WTC11 (cell line): ENCODE measurements at regions not wholly inside any gene's neighbourhood (a gene's known extent, or its start where the extent isn't known, plus 50 kb on each side); places are given as distances from the start of the nearest gene placed in this dataset.

Experiments used
- ATAC-seq: fragments of 200-7000 bp; cut with Tn5 transposase; 2 replicates; pipeline ENCODE4 v1.10.0; 2021; ENCODE audit warnings: mild to moderate bottlenecking, moderate library complexity
- CTCF ChIA-PET: fragments of 300-600 bp; sonication (Branson Sonifier 250); formaldehyde crosslinking; loops from one replicate; lab custom pipeline; 2021; ENCODE audit warnings: antibody characterized with exemption; lab: Charles Lee
- POLR2A ChIA-PET: fragments of 350-600 bp; sonication (Branson Sonifier 250); formaldehyde crosslinking; loops from one replicate; lab custom pipeline; 2021; ENCODE audit warnings: antibody characterized with exemption; lab: Charles Lee
- DNase-seq: peaks from one replicate; pipeline ENCODE4 v3.0.0; 2021; ENCODE audit warnings: low spot score
- H3K27ac Mint-ChIP-seq: 2 replicates; pipeline ENCODE4 v1.8.0; 2021; ENCODE audit warnings: mixed read lengths
- H3K27me3 Mint-ChIP-seq: 2 replicates; pipeline ENCODE4 v1.8.0; 2021; ENCODE audit warnings: low read depth, mild to moderate bottlenecking, moderate library complexity, mixed read lengths
- H3K36me3 Mint-ChIP-seq: 2 replicates; pipeline ENCODE4 v1.8.0; 2021; ENCODE audit warnings: mixed read lengths
- H3K4me1 Mint-ChIP-seq: 2 replicates; pipeline ENCODE4 v1.8.0; 2022; ENCODE audit warnings: mixed read lengths
- H3K4me3 Mint-ChIP-seq: 2 replicates; pipeline ENCODE4 v1.8.0; 2021; ENCODE audit warnings: mild to moderate bottlenecking, moderate library complexity, mixed read lengths
- H3K9me3 Mint-ChIP-seq: 2 replicates; pipeline ENCODE4 v1.8.0; 2021; ENCODE audit warnings: mixed read lengths
- ATF2 ChIP-seq: sonication (generic); formaldehyde crosslinking; IDR thresholded peaks from 2 replicates; pipeline ENCODE4 v1.8.1; 2022; ENCODE audit warnings: low read depth, missing genetic modification reagents, borderline replicate concordance
- ATF3 ChIP-seq: sonication (generic); formaldehyde crosslinking; conservative IDR thresholded peaks from 2 replicates; pipeline ENCODE4 v1.8.1; 2022; ENCODE audit warnings: mild to moderate bottlenecking, missing genetic modification reagents
- ELF4 ChIP-seq: sonication (generic); formaldehyde crosslinking; IDR thresholded peaks from 2 replicates; pipeline ENCODE4 v1.8.1; 2022; ENCODE audit warnings: low read depth, mild to moderate bottlenecking, moderate library complexity, missing genetic modification reagents
- GABPB1 ChIP-seq: sonication (generic); formaldehyde crosslinking; IDR thresholded peaks from 2 replicates; pipeline ENCODE4 v1.8.1; 2023; ENCODE audit warnings: mild to moderate bottlenecking, missing genetic modification reagents
- GRHL2 ChIP-seq: fragments of 250-450 bp; sonication (Bioruptor Pico); IDR thresholded peaks from 2 replicates; pipeline ENCODE4 v1.8.0; 2022; ENCODE audit warnings: mild to moderate bottlenecking, moderate library complexity; ENCODE audit not compliant: insufficient replicate concordance, severe bottlenecking
- HMGA2 ChIP-seq: fragments of 250-450 bp; sonication (Bioruptor Pico); IDR thresholded peaks from 2 replicates; pipeline ENCODE4 v1.4.0; 2021; ENCODE audit warnings: mild to moderate bottlenecking, moderate library complexity
- HMGXB4 ChIP-seq: sonication (generic); formaldehyde crosslinking; IDR thresholded peaks from 2 replicates; pipeline ENCODE4 v1.8.1; 2023; ENCODE audit warnings: mild to moderate bottlenecking, moderate library complexity, missing genetic modification reagents
- KAT7 ChIP-seq: sonication (generic); formaldehyde crosslinking; IDR thresholded peaks from 2 replicates; pipeline ENCODE4 v1.8.1; 2023; ENCODE audit warnings: missing genetic modification reagents, mild to moderate bottlenecking, borderline replicate concordance
- NFATC4 ChIP-seq: fragments of 250-450 bp; sonication (Bioruptor Pico); IDR thresholded peaks from 2 replicates; pipeline ENCODE4 v1.9.0; 2021; ENCODE audit warnings: mild to moderate bottlenecking
- NR1H2 ChIP-seq: sonication (generic); formaldehyde crosslinking; IDR thresholded peaks from 2 replicates; pipeline ENCODE4 v1.9.0; 2021; ENCODE audit warnings: mild to moderate bottlenecking, moderate library complexity, missing genetic modification reagents
- OVOL2 ChIP-seq: fragments of 250-450 bp; sonication (Bioruptor Pico); IDR thresholded peaks from 2 replicates; pipeline ENCODE4 v1.9.0; 2021; ENCODE audit warnings: mild to moderate bottlenecking, borderline replicate concordance
- PRDM15 ChIP-seq: sonication (generic); formaldehyde crosslinking; IDR thresholded peaks from 2 replicates; pipeline ENCODE4 v1.8.0; 2022; ENCODE audit warnings: missing genetic modification reagents
- STAT6 ChIP-seq: sonication (generic); formaldehyde crosslinking; conservative IDR thresholded peaks from 2 replicates; pipeline ENCODE4 v1.8.1; 2023; ENCODE audit warnings: mild to moderate bottlenecking, low read depth, missing genetic modification reagents, moderate library complexity
- TEAD4 ChIP-seq: sonication (generic); formaldehyde crosslinking; IDR thresholded peaks from 2 replicates; pipeline ENCODE4 v1.8.0; 2022; ENCODE audit warnings: mild to moderate bottlenecking, missing genetic modification reagents
- TP53 ChIP-seq: sonication (generic); formaldehyde crosslinking; IDR thresholded peaks from 2 replicates; pipeline ENCODE4 v1.8.1; 2023; ENCODE audit warnings: mild to moderate bottlenecking, missing genetic modification reagents
- USF2 ChIP-seq: sonication (generic); formaldehyde crosslinking; IDR thresholded peaks from 2 replicates; pipeline ENCODE4 v1.8.1; 2023; ENCODE audit warnings: mild to moderate bottlenecking, missing genetic modification reagents, moderate library complexity
- ZNF219 ChIP-seq: sonication (generic); formaldehyde crosslinking; IDR thresholded peaks from 2 replicates; pipeline ENCODE4 v1.8.0; 2023; ENCODE audit warnings: missing genetic modification reagents, mild to moderate bottlenecking, borderline replicate concordance
- ZNF425 ChIP-seq: fragments of 250-450 bp; sonication (Bioruptor Pico); conservative IDR thresholded peaks from 2 replicates; pipeline ENCODE4 v1.9.0; 2021; ENCODE audit warnings: mild to moderate bottlenecking
- ZSCAN18 ChIP-seq: fragments of 250-450 bp; sonication (Bioruptor Pico); IDR thresholded peaks from 2 replicates; pipeline ENCODE4 v2.1.2; 2022; ENCODE audit warnings: mild to moderate bottlenecking, moderate library complexity

- TF ChIP-seq HMGXB4 (CRISPR knock-in tag), result no peak
- TF ChIP-seq ZNF219 (CRISPR knock-in tag), result no peak
Observed at GRCh38 chr11:81477277-81477676, 1256.4 kb downstream of the FAM181B start (continued).

- POLR2A ChIA-PET, result no interaction called here
- H3K4me3 Mint-ChIP-seq, result no peak overlapping the region
- ATAC-seq (no peak), DNase-seq (no peak)
- no peaks in the 10 kb centered on the region for H3K36me3 Mint-ChIP-seq
- no peaks in the 10 kb centered on the region for H3K27me3 Mint-ChIP-seq
- no peak overlapping the region for H3K27ac Mint-ChIP-seq
- CTCF ChIA-PET, result no interaction called here
- peaks cover 2% of the 10 kb centered on the region; the same call in 1 of the 2 replicates for H3K4me1 Mint-ChIP-seq
- H3K9me3 Mint-ChIP-seq, result no peaks in the 10 kb centered on the region
- no peak for TF ChIP-seq NFATC4 (CRISPR knock-in tag)
- TF ChIP-seq PRDM15 (CRISPR knock-in tag), result no peak
- no peak for TF ChIP-seq USF2 (CRISPR knock-in tag)
- TF ChIP-seq ATF3, result no peak
- TF ChIP-seq STAT6 (CRISPR knock-in tag), result no peak
- TF ChIP-seq GABPB1 (CRISPR knock-in tag), result no peak
- no peak for TF ChIP-seq ZNF425 (CRISPR knock-in tag)
- TF ChIP-seq GRHL2 (CRISPR knock-in tag), result no peak
- TF ChIP-seq TEAD4 (CRISPR knock-in tag), result no peak
- TF ChIP-seq ZSCAN18, result no peak
- no peak for TF ChIP-seq NR1H2 (CRISPR knock-in tag)
- no peak for TF ChIP-seq OVOL2
- no peak for TF ChIP-seq ATF2 (CRISPR knock-in tag)
- TF ChIP-seq HMGA2 (CRISPR knock-in tag), result no peak
- no peak for TF ChIP-seq ELF4
- no peak for TF ChIP-seq KAT7
- TF ChIP-seq TP53 (CRISPR knock-in tag), result no peak
- no peak for TF ChIP-seq HMGXB4 (CRISPR knock-in tag)
Observed at GRCh38 chr11:81476345-81476744, 1257.3 kb downstream of the FAM181B start.
